ENCODE measurements at regions not wholly inside any gene's neighbourhood (a gene's known extent, or its start where the extent isn't known, plus 50 kb on each side); places are given as distances from the start of the nearest gene placed in this dataset.
"Not testable (repeated sequence)": the region's sequence is repeated elsewhere in the genome, so short reads cannot be mapped to it uniquely, and the experiment has no call there.

DNA sequence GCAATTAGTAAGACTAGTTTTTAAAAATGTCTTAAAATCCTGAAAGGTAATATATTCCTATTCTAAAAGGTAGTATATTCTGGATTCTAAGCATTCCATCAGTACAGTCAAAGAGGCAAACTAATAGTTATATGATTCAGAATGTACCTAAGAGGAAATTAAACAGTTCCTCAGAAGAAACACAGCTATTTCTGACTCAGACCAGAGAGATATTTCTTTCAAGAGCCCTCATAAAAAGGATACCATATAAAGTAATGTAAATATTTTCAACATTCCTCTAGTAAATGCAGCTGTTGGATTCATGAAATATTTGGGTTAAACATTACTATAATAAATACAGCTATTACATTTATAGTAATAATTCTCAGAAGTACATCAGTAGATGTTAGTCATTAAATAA, 358.3 kb downstream of the MAGEB5 start:
- Histone ChIP-seq H3K9me3 (no peaks in the 10 kb centered on the region), H3K36me3 (no peaks in the 10 kb centered on the region), H3K27ac (no peak overlapping the region), H3K27me3 (no peaks in the 10 kb centered on the region), H3K4me1 (no peaks in the 10 kb centered on the region), H3K4me3 (no peak overlapping the region)
- intact Hi-C loops (cut with DNase I; ENCODE audit: low total_unique reads) = no loop called here
- no peak for DNase-seq (ENCODE audit: low spot score in 2 of 2)
- TF ChIP-seq POLR2AphosphoS5 (IDR thresholded peaks at IDR 0.05) (no peak), POLR2A (IDR thresholded peaks at IDR 0.05) (no peak), CTCF (IDR thresholded peaks at IDR 0.05) (no peak)

DNA sequence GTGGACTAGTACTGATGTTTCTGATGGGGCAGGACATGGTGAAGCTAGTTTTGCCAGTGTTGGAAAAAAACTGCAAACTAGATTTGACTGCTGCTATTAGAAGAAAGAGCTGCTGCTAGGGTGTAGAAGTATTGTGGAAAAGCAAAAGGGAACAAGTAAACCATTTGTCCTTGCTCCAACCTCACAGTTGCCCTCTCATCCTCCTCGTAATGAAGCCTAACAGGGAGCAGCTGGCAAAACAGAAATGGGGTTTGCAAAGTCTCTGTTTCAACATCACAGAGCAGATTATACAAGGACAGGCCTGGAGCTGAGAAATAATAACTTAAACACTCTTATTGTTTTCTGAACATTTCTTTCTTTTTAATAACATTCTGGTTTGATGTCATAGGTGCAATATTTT, 346.2 kb downstream of the MAGEB5 start:
- no peak overlapping the region for H3K27ac ChIP-seq
- H3K4me3 ChIP-seq = no peak overlapping the region
- H3K4me1 ChIP-seq = no peaks in the 10 kb centered on the region
- H3K9me3 ChIP-seq = no peaks in the 10 kb centered on the region
- TF ChIP-seq POLR2A (IDR thresholded peaks at IDR 0.05) (no peak), POLR2AphosphoS5 (IDR thresholded peaks at IDR 0.05) (no peak), CTCF (IDR thresholded peaks at IDR 0.05) (no peak)
- H3K36me3 ChIP-seq = no peaks in the 10 kb centered on the region
- intact Hi-C loops (cut with DNase I; ENCODE audit: low total_unique reads) = no loop called here
- peaks cover 0 to 6% of the 10 kb centered on the region in 2 donors for H3K27me3 ChIP-seq
- no peak for DNase-seq (ENCODE audit: low spot score in 2 of 2)

DNA sequence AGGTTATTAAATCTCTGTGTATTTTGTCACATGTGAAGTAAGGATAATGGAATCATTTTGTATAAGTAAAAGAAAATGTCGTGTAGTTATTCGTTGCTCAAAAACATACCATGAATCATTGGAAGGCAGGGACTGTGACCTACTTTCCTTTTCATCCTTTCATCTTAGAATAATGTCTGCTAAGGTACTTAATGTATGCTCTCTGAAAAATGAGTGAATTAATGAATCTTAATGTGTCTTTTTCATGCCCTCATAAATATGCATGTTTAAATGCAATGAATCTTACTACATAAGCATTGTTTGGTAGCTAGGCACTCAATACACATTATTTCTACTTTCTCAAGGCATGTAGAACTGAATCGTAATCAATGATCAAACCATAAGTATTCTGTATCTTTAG, 343.9 kb downstream of the MAGEB5 start:
- H3K27me3 ChIP-seq = peaks cover 0 to 6% of the 10 kb centered on the region in 2 donors
- intact Hi-C loops (cut with DNase I; ENCODE audit: low total_unique reads) = no loop called here
- no peak for DNase-seq (ENCODE audit: low spot score in 2 of 2)
- H3K4me3 ChIP-seq = no peak overlapping the region
- H3K27ac ChIP-seq = no peak overlapping the region
- TF ChIP-seq CTCF (IDR thresholded peaks at IDR 0.05) (no peak), POLR2A (IDR thresholded peaks at IDR 0.05) (no peak), POLR2AphosphoS5 (IDR thresholded peaks at IDR 0.05) (no peak)
- H3K4me1 ChIP-seq = no peaks in the 10 kb centered on the region
- no peaks in the 10 kb centered on the region for H3K36me3 ChIP-seq
- H3K9me3 ChIP-seq = peaks cover 0 to 5% of the 10 kb centered on the region in 2 donors

- intact Hi-C loops (cut with DNase I; ENCODE audit: low total_unique reads) = no loop called here
- Histone ChIP-seq H3K27me3 (no peaks in the 10 kb centered on the region), H3K36me3 (no peaks in the 10 kb centered on the region), H3K9me3 (peaks cover 0 to 5% of the 10 kb centered on the region in 2 donors), H3K4me1 (no peaks in the 10 kb centered on the region), H3K27ac (no peak overlapping the region), H3K4me3 (no peak overlapping the region)
- DNase-seq (ENCODE audit: low spot score in 2 of 2) = no peak
- TF ChIP-seq POLR2A (IDR thresholded peaks at IDR 0.05) (no peak), POLR2AphosphoS5 (IDR thresholded peaks at IDR 0.05) (no peak), CTCF (IDR thresholded peaks at IDR 0.05) (no peak)
Measured at GRCh38 chrX:26558719-26559386, 342.9 kb downstream of the MAGEB5 start.

GRCh38 chrX:26557691-26558321, 341.8 kb downstream of the MAGEB5 start:
- no peaks in the 10 kb centered on the region for H3K36me3 ChIP-seq
- DNase-seq (ENCODE audit: low spot score in 2 of 2) = no peak
- H3K4me3 ChIP-seq = no peak overlapping the region
- no peak for TF ChIP-seq CTCF (IDR thresholded peaks at IDR 0.05)
- H3K27ac ChIP-seq = no peak overlapping the region
- H3K9me3 ChIP-seq = peaks cover 0 to 5% of the 10 kb centered on the region in 2 donors
- no peaks in the 10 kb centered on the region for H3K4me1 ChIP-seq
- intact Hi-C loops (cut with DNase I; ENCODE audit: low total_unique reads) = no loop called here
- H3K27me3 ChIP-seq = no peaks in the 10 kb centered on the region

GRCh38 chrX:26525768-26526167, 309.8 kb downstream of the MAGEB5 start:
- H3K4me3 ChIP-seq; H3K9me3 ChIP-seq; H3K27me3 ChIP-seq; intact Hi-C loops (cut with DNase I; ENCODE audit: low total_unique reads); DNase-seq (ENCODE audit: low spot score in 2 of 2); H3K27ac ChIP-seq; H3K4me1 ChIP-seq; H3K36me3 ChIP-seq: not testable (repeated sequence)
